Calu3 (cell line): ENCODE measurements at regions not wholly inside any gene's neighbourhood (a gene's known extent, or its start where the extent isn't known, plus 50 kb on each side); places are given as distances from the start of the nearest gene placed in this dataset.

Experiments used
- BruUV-seq: library from RNA; stranded (reverse); fragments of 400-500 nt; replicated peaks from 2 replicates; lab custom pipeline; 2021; lab: Mats Ljungman, UMichigan
- CTCF ChIA-PET: fragments of 300-600 bp; sonication (Branson Sonifier 250); formaldehyde crosslinking; loops from one replicate; lab custom pipeline; 2022; ENCODE audit warnings: antibody characterized with exemption; lab: Charles Lee
- DNase-seq: peaks from one replicate; pipeline ENCODE4 v3.0.0; 2022
- H3K27ac Mint-ChIP-seq: one replicate; pipeline ENCODE4 v1.8.0; 2022; ENCODE audit warnings: mixed read lengths; ENCODE audit not compliant: unreplicated experiment
- H3K27me3 Mint-ChIP-seq: one replicate; pipeline ENCODE4 v1.8.0; 2022; ENCODE audit warnings: mixed read lengths; ENCODE audit not compliant: unreplicated experiment
- H3K36me3 Mint-ChIP-seq: one replicate; pipeline ENCODE4 v1.8.0; 2022; ENCODE audit warnings: mild to moderate bottlenecking, moderate library complexity, mixed read lengths; ENCODE audit not compliant: insufficient read depth, unreplicated experiment
- H3K4me1 Mint-ChIP-seq: one replicate; pipeline ENCODE4 v1.8.0; 2022; ENCODE audit warnings: mild to moderate bottlenecking, low read depth, mixed read lengths; ENCODE audit not compliant: unreplicated experiment
- H3K4me3 Mint-ChIP-seq: one replicate; pipeline ENCODE4 v1.8.0; 2022; ENCODE audit warnings: mild to moderate bottlenecking, low read depth, moderate library complexity, mixed read lengths; ENCODE audit not compliant: unreplicated experiment
- H3K9me3 Mint-ChIP-seq: one replicate; pipeline ENCODE4 v1.8.0; 2022; ENCODE audit warnings: low read depth, mixed read lengths; ENCODE audit not compliant: unreplicated experiment
- intact Hi-C: fragments of 100-400 bp; cut with micrococcal nuclease; formaldehyde crosslinking; loops from one replicate; pipeline ENCODE4 v1.10.0; 2022; ENCODE audit not compliant: unreplicated experiment
- TF ChIP-seq, protein P1 (sequence below): fragments of 200-600 bp; IDR thresholded peaks from one replicate; pipeline ENCODE4 v1.8.0; 2022; ENCODE audit warnings: antibody characterized with exemption; ENCODE audit not compliant: unreplicated experiment

DNA sequence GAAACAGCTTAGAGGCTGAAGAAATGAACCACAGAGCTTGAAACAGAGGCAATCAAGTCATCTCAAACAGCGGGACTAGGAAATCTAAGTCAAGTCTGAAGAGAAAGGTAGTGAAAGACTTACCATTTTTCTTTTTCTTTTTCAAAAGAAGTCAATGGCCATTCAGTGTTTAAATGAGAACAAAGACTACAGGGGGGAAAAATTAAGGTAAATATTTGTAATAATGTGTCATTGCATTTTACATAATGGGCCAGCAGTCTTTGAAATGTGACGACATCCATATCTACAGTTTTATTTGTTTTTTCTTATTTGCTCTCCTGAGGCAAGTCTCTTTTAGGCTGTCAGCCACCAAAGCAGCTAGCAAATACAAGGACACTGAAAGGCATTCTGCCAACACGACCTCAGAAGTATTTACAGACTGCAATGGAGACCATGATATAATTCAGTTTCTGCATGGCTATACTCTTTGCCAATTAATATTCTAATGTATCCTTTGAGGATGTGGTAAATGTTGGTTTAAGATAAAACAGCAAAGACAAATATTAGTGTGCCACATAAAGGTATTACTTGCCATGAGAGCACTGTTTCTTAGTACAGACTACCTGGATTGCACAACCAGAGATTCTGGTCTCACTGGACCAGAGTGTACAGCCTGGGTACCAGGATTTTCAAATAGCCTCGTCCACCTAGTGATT, 307.0 kb upstream of the THBS1 start:
- intact Hi-C loops: loop anchor here (2.0 to 10.0 kb wide), 2 partner anchors 59 to 101 kb away; no protein-coding TSS in a partner anchor
- H3K36me3 Mint-ChIP-seq: no peaks in the 10 kb centered on the region
- TF ChIP-seq, protein P1, sequence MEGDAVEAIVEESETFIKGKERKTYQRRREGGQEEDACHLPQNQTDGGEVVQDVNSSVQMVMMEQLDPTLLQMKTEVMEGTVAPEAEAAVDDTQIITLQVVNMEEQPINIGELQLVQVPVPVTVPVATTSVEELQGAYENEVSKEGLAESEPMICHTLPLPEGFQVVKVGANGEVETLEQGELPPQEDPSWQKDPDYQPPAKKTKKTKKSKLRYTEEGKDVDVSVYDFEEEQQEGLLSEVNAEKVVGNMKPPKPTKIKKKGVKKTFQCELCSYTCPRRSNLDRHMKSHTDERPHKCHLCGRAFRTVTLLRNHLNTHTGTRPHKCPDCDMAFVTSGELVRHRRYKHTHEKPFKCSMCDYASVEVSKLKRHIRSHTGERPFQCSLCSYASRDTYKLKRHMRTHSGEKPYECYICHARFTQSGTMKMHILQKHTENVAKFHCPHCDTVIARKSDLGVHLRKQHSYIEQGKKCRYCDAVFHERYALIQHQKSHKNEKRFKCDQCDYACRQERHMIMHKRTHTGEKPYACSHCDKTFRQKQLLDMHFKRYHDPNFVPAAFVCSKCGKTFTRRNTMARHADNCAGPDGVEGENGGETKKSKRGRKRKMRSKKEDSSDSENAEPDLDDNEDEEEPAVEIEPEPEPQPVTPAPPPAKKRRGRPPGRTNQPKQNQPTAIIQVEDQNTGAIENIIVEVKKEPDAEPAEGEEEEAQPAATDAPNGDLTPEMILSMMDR: no peak
- BruUV-seq: no TSS peak
- no peak overlapping the region for H3K4me3 Mint-ChIP-seq
- peaks cover 15% of the 10 kb centered on the region for H3K4me1 Mint-ChIP-seq
- H3K27ac Mint-ChIP-seq: peak overlapping the region; percentile 24
- H3K9me3 Mint-ChIP-seq: peaks cover 5% of the 10 kb centered on the region
- CTCF ChIA-PET: interaction anchor here (0.9 to 1.2 kb wide), 2 partner anchors 101 to 307 kb away, joined by 3 to 4 read pairs; partner anchors contain the start of gene THBS1
- no peaks in the 10 kb centered on the region for H3K27me3 Mint-ChIP-seq
- DNase-seq: peak; percentile 51

DNA sequence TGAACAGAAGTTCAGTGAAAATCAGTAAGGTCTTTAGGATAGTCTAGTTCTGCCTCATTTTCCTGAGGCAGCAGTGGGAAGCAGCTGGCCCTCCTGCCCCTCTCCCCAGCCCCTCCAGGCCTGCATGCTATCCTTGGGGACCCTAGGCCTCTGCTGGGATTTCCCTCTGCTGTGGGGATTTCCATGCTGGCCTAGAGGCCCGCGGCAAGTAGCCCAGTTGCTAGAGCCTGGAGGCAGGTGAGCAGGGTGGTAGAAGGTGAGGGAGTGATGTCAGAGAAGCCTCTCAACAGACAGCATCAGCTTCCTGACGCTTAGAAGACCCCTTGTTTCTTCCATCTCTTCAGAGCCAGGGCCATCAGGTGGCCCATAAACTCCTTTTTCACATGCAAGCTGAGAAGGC, 305.8 kb upstream of the THBS1 start:
- H3K36me3 Mint-ChIP-seq: no peaks in the 10 kb centered on the region
- intact Hi-C loops: loop anchor here (2.0 to 10.0 kb wide), 2 partner anchors 60 to 102 kb away; no protein-coding TSS in a partner anchor
- BruUV-seq: no TSS peak
- DNase-seq: no peak
- no peak overlapping the region for H3K4me3 Mint-ChIP-seq
- TF ChIP-seq, protein P1: no peak
- CTCF ChIA-PET: no interaction called here
- H3K9me3 Mint-ChIP-seq: peaks cover 5% of the 10 kb centered on the region
- no peak overlapping the region for H3K27ac Mint-ChIP-seq
- H3K27me3 Mint-ChIP-seq: no peaks in the 10 kb centered on the region
- H3K4me1 Mint-ChIP-seq: peaks cover 14% of the 10 kb centered on the region

DNA sequence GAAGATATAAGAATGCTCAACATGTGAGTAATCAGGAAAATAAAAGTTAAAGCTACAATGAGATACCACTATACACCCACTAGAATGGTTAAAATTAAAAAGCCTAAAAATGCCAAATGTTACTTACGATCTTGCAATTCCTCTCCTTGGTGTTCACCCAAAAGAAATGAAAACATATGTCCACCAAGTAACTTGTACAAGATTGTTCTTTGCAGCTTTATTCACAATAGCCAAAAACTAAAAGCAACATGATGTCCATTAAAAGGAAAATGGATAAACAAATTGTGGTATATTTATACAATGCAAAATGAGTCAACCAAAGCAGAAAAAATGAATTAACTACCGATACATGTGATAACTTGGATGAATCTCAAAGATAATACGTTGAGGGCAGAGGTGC, 301.6 kb upstream of the THBS1 start:
- intact Hi-C loops: loop anchor here (10.0 kb wide), 1 partner anchor 65 kb away; no protein-coding TSS in a partner anchor
- CTCF ChIA-PET: interaction anchor here (0.6 kb wide), 1 partner anchor 17 kb away, joined by 3 read pairs; no protein-coding TSS in a partner anchor
- no peak for DNase-seq
- Mint-ChIP-seq H3K4me1 (no peaks in the 10 kb centered on the region), H3K36me3 (no peaks in the 10 kb centered on the region), H3K4me3 (no peak overlapping the region), H3K27me3 (no peaks in the 10 kb centered on the region), H3K9me3 (peaks cover 5% of the 10 kb centered on the region), H3K27ac (no peak overlapping the region)
- TF ChIP-seq, protein P1: no peak
- no TSS peak for BruUV-seq

DNA sequence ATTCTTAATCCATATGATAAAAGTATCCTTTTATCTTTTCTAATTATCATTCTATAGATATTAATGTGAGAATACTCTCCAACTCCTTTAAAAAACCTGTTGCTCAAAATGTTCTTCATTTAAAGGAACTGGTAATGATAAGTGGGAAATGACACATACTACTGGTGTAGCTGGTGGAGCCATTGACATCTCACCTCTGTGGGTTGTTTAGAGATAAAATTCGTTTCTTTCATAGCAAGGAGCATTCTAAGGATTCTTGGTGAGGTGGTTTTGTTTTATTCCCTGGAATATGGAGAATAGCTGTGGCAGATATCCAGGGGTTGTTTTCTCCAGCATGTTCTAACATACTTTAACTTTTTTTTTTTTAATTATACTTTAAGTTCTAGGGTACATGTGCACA, 299.8 kb upstream of the THBS1 start:
- TF ChIP-seq, protein P1: no peak
- intact Hi-C loops: no loop called here
- DNase-seq: no peak
- no TSS peak for BruUV-seq
- Mint-ChIP-seq H3K27ac (no peak overlapping the region), H3K4me3 (no peak overlapping the region), H3K4me1 (no peaks in the 10 kb centered on the region), H3K27me3 (no peaks in the 10 kb centered on the region), H3K9me3 (peaks cover 5% of the 10 kb centered on the region), H3K36me3 (no peaks in the 10 kb centered on the region)
- CTCF ChIA-PET: no interaction called here
